T-helper 2 cell treated with Interferon-gamma antibody and Interleukin-4, amounts not matched to agents 5 μg/mL and 100 μg/mL, for 36 hours (primary cell): ENCODE measurements at regions not wholly inside any gene's neighbourhood (a gene's known extent, or its start where the extent isn't known, plus 50 kb on each side); places are given as distances from the start of the nearest gene placed in this dataset.
"Not testable (repeated sequence)": the region's sequence is repeated elsewhere in the genome, so short reads cannot be mapped to it uniquely, and the experiment has no call there.

Experiments
- DNase-seq: peaks from one replicate; pipeline ENCODE4 v3.0.0; 2021; ENCODE audit warnings: low spot score
- H3K27ac Mint-ChIP-seq: one replicate; pipeline ENCODE4 v1.8.0; 2021; ENCODE audit warnings: mild to moderate bottlenecking, mixed read lengths
- H3K27me3 Mint-ChIP-seq: one replicate; pipeline ENCODE4 v1.8.0; 2021; ENCODE audit warnings: low read depth, mixed read lengths
- H3K36me3 Mint-ChIP-seq: one replicate; pipeline ENCODE4 v1.8.0; 2021; ENCODE audit warnings: low read depth, mixed read lengths
- H3K4me1 Mint-ChIP-seq: one replicate; pipeline ENCODE4 v1.8.0; 2021; ENCODE audit warnings: low read depth, mixed read lengths
- H3K4me3 Mint-ChIP-seq: one replicate; pipeline ENCODE4 v1.8.0; 2022; ENCODE audit warnings: mild to moderate bottlenecking, moderate library complexity, mixed read lengths
- H3K9me3 Mint-ChIP-seq: one replicate; pipeline ENCODE4 v1.8.0; 2021; ENCODE audit warnings: mixed read lengths

GRCh38 chr14:81986005-81986404 lies 452.4 kb upstream of the SEL1L start:
- no peaks in the 10 kb centered on the region for H3K9me3 Mint-ChIP-seq
- H3K27ac Mint-ChIP-seq = no peak overlapping the region
- no peak overlapping the region for H3K4me3 Mint-ChIP-seq
- DNase-seq = no peak
- H3K4me1 Mint-ChIP-seq = no peaks in the 10 kb centered on the region
- H3K27me3 Mint-ChIP-seq = no peaks in the 10 kb centered on the region
- H3K36me3 Mint-ChIP-seq = no peaks in the 10 kb centered on the region

- Mint-ChIP-seq H3K27me3 (no peaks in the 10 kb centered on the region), H3K36me3 (no peaks in the 10 kb centered on the region), H3K4me3 (no peak overlapping the region), H3K27ac (no peak overlapping the region), H3K4me1 (no peaks in the 10 kb centered on the region), H3K9me3 (no peaks in the 10 kb centered on the region)
- no peak for DNase-seq
Observed at GRCh38 chr14:81989211-81989610, 455.6 kb upstream of the SEL1L start.

- Mint-ChIP-seq H3K4me1 (no peaks in the 10 kb centered on the region), H3K27ac (no peak overlapping the region), H3K9me3 (no peaks in the 10 kb centered on the region), H3K4me3 (no peak overlapping the region), H3K27me3 (no peaks in the 10 kb centered on the region), H3K36me3 (no peaks in the 10 kb centered on the region)
- DNase-seq = no peak
Observed at GRCh38 chr14:81990312-81990761, 456.7 kb upstream of the SEL1L start.

- no peaks in the 10 kb centered on the region for H3K27me3 Mint-ChIP-seq
- DNase-seq = no peak
- H3K27ac Mint-ChIP-seq = no peak overlapping the region
- no peak overlapping the region for H3K4me3 Mint-ChIP-seq
- no peaks in the 10 kb centered on the region for H3K4me1 Mint-ChIP-seq
- no peaks in the 10 kb centered on the region for H3K36me3 Mint-ChIP-seq
- H3K9me3 Mint-ChIP-seq = no peaks in the 10 kb centered on the region
Observed at GRCh38 chr14:81991998-81992397, 458.3 kb upstream of the SEL1L start.

GRCh38 chr14:81993432-81993831 lies 459.8 kb upstream of the SEL1L start:
- H3K4me1 Mint-ChIP-seq = no peaks in the 10 kb centered on the region

GRCh38 chr14:82003426-82003825 lies 469.8 kb upstream of the SEL1L start:
- Mint-ChIP-seq H3K27ac (no peak overlapping the region), H3K4me1 (no peaks in the 10 kb centered on the region), H3K27me3 (no peaks in the 10 kb centered on the region), H3K4me3 (no peak overlapping the region), H3K36me3 (no peaks in the 10 kb centered on the region), H3K9me3 (no peaks in the 10 kb centered on the region)
- no peak for DNase-seq

More at GRCh38 chr14:81993432-81993831, 459.8 kb upstream of the SEL1L start:
- no peaks in the 10 kb centered on the region for H3K27me3 Mint-ChIP-seq
- H3K4me3 Mint-ChIP-seq = no peak overlapping the region
- no peaks in the 10 kb centered on the region for H3K9me3 Mint-ChIP-seq
- H3K36me3 Mint-ChIP-seq = no peaks in the 10 kb centered on the region
- DNase-seq = no peak
- no peak overlapping the region for H3K27ac Mint-ChIP-seq

- Mint-ChIP-seq H3K4me3 (no peak overlapping the region), H3K9me3 (peaks cover 15% of the 10 kb centered on the region), H3K4me1 (no peaks in the 10 kb centered on the region), H3K27me3 (no peaks in the 10 kb centered on the region), H3K36me3 (no peaks in the 10 kb centered on the region), H3K27ac (no peak overlapping the region)
- no peak for DNase-seq
Observed at GRCh38 chr14:82009076-82009475, 475.4 kb upstream of the SEL1L start.

GRCh38 chr14:82009993-82010392 lies 476.3 kb upstream of the SEL1L start:
- H3K4me1 Mint-ChIP-seq = no peaks in the 10 kb centered on the region
- no peak overlapping the region for H3K27ac Mint-ChIP-seq
- no peak for DNase-seq
- no peak overlapping the region for H3K4me3 Mint-ChIP-seq
- H3K36me3 Mint-ChIP-seq = no peaks in the 10 kb centered on the region
- H3K9me3 Mint-ChIP-seq = peaks cover 17% of the 10 kb centered on the region
- H3K27me3 Mint-ChIP-seq = no peaks in the 10 kb centered on the region

GRCh38 chr14:82011460-82011859 lies 477.8 kb upstream of the SEL1L start:
- DNase-seq = no peak
- Mint-ChIP-seq H3K27ac (no peak overlapping the region), H3K4me1 (no peaks in the 10 kb centered on the region), H3K9me3 (peaks cover 17% of the 10 kb centered on the region), H3K4me3 (no peak overlapping the region), H3K27me3 (no peaks in the 10 kb centered on the region), H3K36me3 (no peaks in the 10 kb centered on the region)

- H3K9me3 Mint-ChIP-seq = peaks cover 48% of the 10 kb centered on the region
- H3K4me1 Mint-ChIP-seq = no peaks in the 10 kb centered on the region
- no peak overlapping the region for H3K27ac Mint-ChIP-seq
- DNase-seq = no peak
- no peak overlapping the region for H3K4me3 Mint-ChIP-seq
- no peaks in the 10 kb centered on the region for H3K27me3 Mint-ChIP-seq
- no peaks in the 10 kb centered on the region for H3K36me3 Mint-ChIP-seq
Observed at GRCh38 chr14:82029038-82029437, 495.4 kb upstream of the SEL1L start.

- no peak for DNase-seq
- Mint-ChIP-seq H3K27ac (no peak overlapping the region), H3K36me3 (no peaks in the 10 kb centered on the region), H3K4me3 (no peak overlapping the region), H3K27me3 (no peaks in the 10 kb centered on the region), H3K9me3 (no peaks in the 10 kb centered on the region), H3K4me1 (no peaks in the 10 kb centered on the region)
Observed at GRCh38 chr14:82035397-82035796, 501.7 kb upstream of the SEL1L start.

GRCh38 chr14:82038066-82038465 lies 504.4 kb upstream of the SEL1L start:
- H3K4me1 Mint-ChIP-seq, H3K36me3 Mint-ChIP-seq: not testable (repeated sequence)

GRCh38 chr14:82045339-82045738 lies 511.7 kb upstream of the SEL1L start:
- H3K9me3 Mint-ChIP-seq = peaks cover 5% of the 10 kb centered on the region
- no peak overlapping the region for H3K27ac Mint-ChIP-seq
- DNase-seq = no peak
- no peak overlapping the region for H3K4me3 Mint-ChIP-seq
- no peaks in the 10 kb centered on the region for H3K4me1 Mint-ChIP-seq
- no peaks in the 10 kb centered on the region for H3K27me3 Mint-ChIP-seq
- no peaks in the 10 kb centered on the region for H3K36me3 Mint-ChIP-seq

More at GRCh38 chr14:82038066-82038465, 504.4 kb upstream of the SEL1L start:
- not testable (repeated sequence) for DNase-seq, H3K27me3 Mint-ChIP-seq, H3K4me3 Mint-ChIP-seq, H3K27ac Mint-ChIP-seq, H3K9me3 Mint-ChIP-seq

- Mint-ChIP-seq H3K36me3 (no peaks in the 10 kb centered on the region), H3K9me3 (peaks cover 8% of the 10 kb centered on the region), H3K27me3 (no peaks in the 10 kb centered on the region), H3K4me3 (no peak overlapping the region), H3K4me1 (no peaks in the 10 kb centered on the region), H3K27ac (no peak overlapping the region)
- DNase-seq = no peak
Observed at GRCh38 chr14:82046512-82047226, 513.0 kb upstream of the SEL1L start.
